GM19438 (cell line): ENCODE measurements at regions not wholly inside any gene's neighbourhood (a gene's known extent, or its start where the extent isn't known, plus 50 kb on each side); places are given as distances from the start of the nearest gene placed in this dataset.

Experiments used
- ATAC-seq: cut with Tn5 transposase; IDR thresholded peaks from one replicate; pipeline ENCODE4 v1.9.1; 2021; ENCODE audit warnings: low read depth; ENCODE audit not compliant: unreplicated experiment

GRCh38 chr14:98984027-98984718 is 287.8 kb downstream of the BCL11B start:
- ATAC-seq: no peak

GRCh38 chr14:98984719-98985041 is 287.3 kb downstream of the BCL11B start:
- ATAC-seq: no peak

- no peak for ATAC-seq
These were observed 278.2 kb downstream of the BCL11B start for GRCh38 chr14:98993818-98994217.

- no peak for ATAC-seq
These were observed 277.4 kb downstream of the BCL11B start for GRCh38 chr14:98994561-98994960.

- no peak for ATAC-seq
These were observed 274.3 kb downstream of the BCL11B start for GRCh38 chr14:98997526-98998205.

GRCh38 chr14:98999345-98999744 is 272.7 kb downstream of the BCL11B start:
- no peak for ATAC-seq

GRCh38 chr14:98999901-99000300 is 272.1 kb downstream of the BCL11B start:
- ATAC-seq: no peak

- no peak for ATAC-seq
These were observed 270.8 kb downstream of the BCL11B start for GRCh38 chr14:99001241-99001640.

GRCh38 chr14:99003646-99004045 is 268.4 kb downstream of the BCL11B start:
- ATAC-seq: no peak

- ATAC-seq: no peak
These were observed 267.9 kb downstream of the BCL11B start for GRCh38 chr14:99004112-99004511.

GRCh38 chr14:99006276-99006675 is 265.7 kb downstream of the BCL11B start:
- ATAC-seq: no peak

- no peak for ATAC-seq
These were observed 264.2 kb downstream of the BCL11B start for GRCh38 chr14:99007795-99008194.

GRCh38 chr14:99009871-99010270 is 262.1 kb downstream of the BCL11B start:
- no peak for ATAC-seq

GRCh38 chr14:99011385-99011784 is 260.6 kb downstream of the BCL11B start:
- ATAC-seq: no peak

- ATAC-seq: no peak
These were observed 259.3 kb downstream of the BCL11B start for GRCh38 chr14:99012703-99013102.

- ATAC-seq: no peak
These were observed 256.2 kb downstream of the BCL11B start for GRCh38 chr14:99015833-99016232.

- no peak for ATAC-seq
These were observed 248.6 kb downstream of the BCL11B start for GRCh38 chr14:99023371-99023770.

GRCh38 chr14:99024926-99025325 is 247.1 kb downstream of the BCL11B start:
- ATAC-seq: no peak

GRCh38 chr14:99025418-99025817 is 246.6 kb downstream of the BCL11B start:
- no peak for ATAC-seq

GRCh38 chr14:99026471-99026870 is 245.5 kb downstream of the BCL11B start:
- ATAC-seq: no peak

- no peak for ATAC-seq
These were observed 244.0 kb downstream of the BCL11B start for GRCh38 chr14:99028041-99028440.

GRCh38 chr14:99028521-99028920 is 243.5 kb downstream of the BCL11B start:
- ATAC-seq: no peak
